ENCODE measurements at regions not wholly inside any gene's neighbourhood (a gene's known extent, or its start where the extent isn't known, plus 50 kb on each side); places are given as distances from the start of the nearest gene placed in this dataset.

GRCh38 chr1:157197906-157198435 is 59.8 kb upstream of the ETV3 start:
- no peak for TF ChIP-seq ZFP30 (CRISPR knock-in tag; IDR thresholded peaks at IDR 0.05)
- no peak for TF ChIP-seq CREB5 (CRISPR knock-in tag; IDR thresholded peaks at IDR 0.05; ENCODE audit: low read depth)
- TF ChIP-seq GLIS3 (CRISPR knock-in tag; IDR thresholded peaks at IDR 0.05): no peak
- TF ChIP-seq ZNF8 (CRISPR knock-in tag; IDR thresholded peaks at IDR 0.05): no peak
- TF ChIP-seq RARB (CRISPR knock-in tag; IDR thresholded peaks at IDR 0.05): no peak
- no peak for TF ChIP-seq ISL1 (CRISPR knock-in tag; IDR thresholded peaks at IDR 0.05)
- no peak for TF ChIP-seq POU6F1 (CRISPR knock-in tag; IDR thresholded peaks at IDR 0.05; ENCODE audit: borderline replicate concordance, low read depth)
- TF ChIP-seq PATZ1 (CRISPR knock-in tag; IDR thresholded peaks at IDR 0.05; ENCODE audit: borderline replicate concordance): no peak
- no peak for TF ChIP-seq ARNTL (CRISPR knock-in tag; IDR thresholded peaks at IDR 0.05; ENCODE audit: borderline replicate concordance, low read depth)
- TF ChIP-seq ZFP3 (CRISPR knock-in tag; IDR thresholded peaks at IDR 0.05): no peak
- TF ChIP-seq BACH2 (CRISPR knock-in tag; IDR thresholded peaks at IDR 0.05; ENCODE audit: borderline replicate concordance): no peak
- no peak for TF ChIP-seq ZC3H10 (CRISPR knock-in tag; IDR thresholded peaks at IDR 0.05)
- TF ChIP-seq SNAI2 (CRISPR knock-in tag; IDR thresholded peaks at IDR 0.05): no peak
- TF ChIP-seq CSRNP3 (CRISPR knock-in tag; IDR thresholded peaks at IDR 0.05): no peak

All from SK-N-SH treated with all-trans-retinoic acid at 6 μM for 48 hours (cell line).